GM21447 (cell line): ENCODE measurements at regions not wholly inside any gene's neighbourhood (a gene's known extent, or its start where the extent isn't known, plus 50 kb on each side); places are given as distances from the start of the nearest gene placed in this dataset.
"Not testable (repeated sequence)": the region's sequence is repeated elsewhere in the genome, so short reads cannot be mapped to it uniquely, and the experiment has no call there.

Source experiments
- ATAC-seq: cut with Tn5 transposase; IDR thresholded peaks from one replicate; pipeline ENCODE4 v1.9.1; 2021; ENCODE audit not compliant: unreplicated experiment

GRCh38 chr2:12472265-12472664 is 244.5 kb upstream of the TRIB2 start:
- ATAC-seq = not testable (repeated sequence)

GRCh38 chr2:12478151-12479064 is 238.3 kb upstream of the TRIB2 start:
- no peak for ATAC-seq

- ATAC-seq = no peak
These were observed 237.6 kb upstream of the TRIB2 start for GRCh38 chr2:12479065-12479601.

GRCh38 chr2:12484536-12485115 is 232.1 kb upstream of the TRIB2 start:
- ATAC-seq = no peak

GRCh38 chr2:12486205-12487118 is 230.3 kb upstream of the TRIB2 start:
- ATAC-seq = peak; percentile 65

- ATAC-seq = no peak
These were observed 229.3 kb upstream of the TRIB2 start for GRCh38 chr2:12487253-12488004.

GRCh38 chr2:12488352-12489318 is 228.1 kb upstream of the TRIB2 start:
- no peak for ATAC-seq

GRCh38 chr2:12490641-12491040 is 226.1 kb upstream of the TRIB2 start:
- no peak for ATAC-seq

GRCh38 chr2:12492360-12492759 is 224.4 kb upstream of the TRIB2 start:
- not testable (repeated sequence) for ATAC-seq

- no peak for ATAC-seq
These were observed 223.7 kb upstream of the TRIB2 start for GRCh38 chr2:12493031-12493513.

GRCh38 chr2:12495247-12495868 is 221.4 kb upstream of the TRIB2 start:
- no peak for ATAC-seq

- no peak for ATAC-seq
These were observed 218.4 kb upstream of the TRIB2 start for GRCh38 chr2:12498286-12498685.

- no peak for ATAC-seq
These were observed 218.0 kb upstream of the TRIB2 start for GRCh38 chr2:12498704-12499103.

- ATAC-seq = no peak
These were observed 215.8 kb upstream of the TRIB2 start for GRCh38 chr2:12500899-12501298.

GRCh38 chr2:12501469-12502158 is 215.1 kb upstream of the TRIB2 start:
- ATAC-seq = peak; percentile 93

- no peak for ATAC-seq
These were observed 214.0 kb upstream of the TRIB2 start for GRCh38 chr2:12502759-12503158.

GRCh38 chr2:12504443-12504842 is 212.3 kb upstream of the TRIB2 start:
- ATAC-seq = peak; percentile 41

- ATAC-seq = no peak
These were observed 209.9 kb upstream of the TRIB2 start for GRCh38 chr2:12506846-12507245.
